Vagina (tissue), 2 donors: ENCODE measurements at regions not wholly inside any gene's neighbourhood (a gene's known extent, or its start where the extent isn't known, plus 50 kb on each side); places are given as distances from the start of the nearest gene placed in this dataset.

Source experiments
- DNase-seq, 2 donors: peaks; one replicate each; pipeline ENCODE4 v3.0.0-alpha.2; 2017; ENCODE audit errors: extremely low spot score in 2 of 2
- H3K27ac ChIP-seq: fragments of 200-600 bp; sonication (generic); one replicate; pipeline ENCODE4 v1.5.1; 2019
- H3K27me3 ChIP-seq: fragments of 200-600 bp; sonication (generic); one replicate; pipeline ENCODE4 v1.5.1; 2019
- H3K36me3 ChIP-seq, 2 donors: fragments of 200-600 bp; sonication (generic); one replicate each; pipeline ENCODE4 v1.5.1; 2017 to 2019
- H3K4me1 ChIP-seq: fragments of 200-600 bp; sonication (generic); one replicate; pipeline ENCODE4 v1.5.1; 2019
- H3K4me3 ChIP-seq, 2 donors: fragments of 200-600 bp; sonication (generic); 1 replicate in 1 of 2; 2 replicates in 1 of 2; pipeline ENCODE4 v1.5.1; 2016 to 2019
- H3K9me3 ChIP-seq: fragments of 200-600 bp; sonication (generic); one replicate; pipeline ENCODE4 v1.5.1; 2019
- CTCF ChIP-seq, 3 experiments: fragments of 450-650 bp in 2 of 3; fragments of 200-600 bp in 1 of 3; sonication (generic) in 1 of 3; IDR thresholded peaks; one replicate each; pipeline ENCODE4 v1.5.1; 2017 to 2019; ENCODE audit warnings: antibody characterized with exemption in 3 of 3, mild to moderate bottlenecking in 2 of 3, moderate library complexity in 2 of 3
- POLR2A ChIP-seq, 2 donors: fragments of 450-650 bp; IDR thresholded peaks; one replicate each; pipeline ENCODE4 v1.6.1; 2017; ENCODE audit warnings: antibody characterized with exemption in 2 of 2, mild to moderate bottlenecking in 2 of 2, moderate library complexity in 2 of 2
- POLR2AphosphoS5 ChIP-seq, 2 donors: sonication (generic); formaldehyde crosslinking; IDR thresholded peaks; one replicate each; pipeline ENCODE4 v1.9.0; 2017; ENCODE audit warnings: antibody characterized with exemption in 2 of 2, mild to moderate bottlenecking in 2 of 2, low read depth in 1 of 2; ENCODE audit not compliant: insufficient read depth in 1 of 2
- intact Hi-C: fragments of 100-400 bp; cut with DNase I; formaldehyde crosslinking; loops from one replicate; pipeline ENCODE4 v1.15.1; 2023

- intact Hi-C loops, result no loop called here
- peak; percentile 18 to 91 for DNase-seq
- H3K27ac ChIP-seq, result no peak overlapping the region
Measured at GRCh38 chr5:133713751-133714150, 101.4 kb upstream of the FSTL4 start.

GRCh38 chr5:133713209-133713608, 100.9 kb upstream of the FSTL4 start:
- H3K27me3 ChIP-seq, result no peaks in the 10 kb centered on the region
- DNase-seq, result no peak
- no peak overlapping the region for H3K4me3 ChIP-seq
- H3K27ac ChIP-seq, result no peak overlapping the region
- no peaks in the 10 kb centered on the region for H3K9me3 ChIP-seq
- peaks cover 8% of the 10 kb centered on the region for H3K4me1 ChIP-seq
- intact Hi-C loops, result no loop called here
- H3K36me3 ChIP-seq, result no peaks in the 10 kb centered on the region
- TF ChIP-seq POLR2A (IDR thresholded peaks at IDR 0.05), result no peak
- TF ChIP-seq CTCF (IDR thresholded peaks at IDR 0.05), result no peak
- no peak for TF ChIP-seq POLR2AphosphoS5 (IDR thresholded peaks at IDR 0.05; ENCODE audit: insufficient read depth in 1 of 2, low read depth in 1 of 2)

More at GRCh38 chr5:133713751-133714150, 101.4 kb upstream of the FSTL4 start:
- TF ChIP-seq POLR2AphosphoS5 (IDR thresholded peaks at IDR 0.05; ENCODE audit: insufficient read depth in 1 of 2, low read depth in 1 of 2), result no peak
- TF ChIP-seq CTCF (IDR thresholded peaks at IDR 0.05), result no peak
- TF ChIP-seq POLR2A (IDR thresholded peaks at IDR 0.05), result no peak
- Histone ChIP-seq H3K4me3 (no peak overlapping the region), H3K4me1 (peaks cover 4% of the 10 kb centered on the region), H3K9me3 (no peaks in the 10 kb centered on the region), H3K27me3 (no peaks in the 10 kb centered on the region), H3K36me3 (no peaks in the 10 kb centered on the region)

- no peak overlapping the region for H3K4me3 ChIP-seq
- H3K4me1 ChIP-seq, result peaks cover 8% of the 10 kb centered on the region
- no peaks in the 10 kb centered on the region for H3K36me3 ChIP-seq
- DNase-seq, result peak in 1 of 2 donors; percentile 88
- no peaks in the 10 kb centered on the region for H3K27me3 ChIP-seq
- no peak for TF ChIP-seq POLR2AphosphoS5 (IDR thresholded peaks at IDR 0.05; ENCODE audit: insufficient read depth in 1 of 2, low read depth in 1 of 2)
- no peak for TF ChIP-seq POLR2A (IDR thresholded peaks at IDR 0.05)
- no peak for TF ChIP-seq CTCF (IDR thresholded peaks at IDR 0.05)
- intact Hi-C loops, result no loop called here
- H3K9me3 ChIP-seq, result no peaks in the 10 kb centered on the region
- H3K27ac ChIP-seq, result no peak overlapping the region
Measured at GRCh38 chr5:133712562-133712961, 100.2 kb upstream of the FSTL4 start.

- Histone ChIP-seq H3K9me3 (no peaks in the 10 kb centered on the region), H3K36me3 (no peaks in the 10 kb centered on the region), H3K27me3 (no peaks in the 10 kb centered on the region), H3K4me1 (peaks cover 8% of the 10 kb centered on the region), H3K27ac (no peak overlapping the region), H3K4me3 (no peak overlapping the region)
- DNase-seq, result no peak
- intact Hi-C loops, result no loop called here
- TF ChIP-seq POLR2A (IDR thresholded peaks at IDR 0.05) (no peak), CTCF (IDR thresholded peaks at IDR 0.05) (no peak), POLR2AphosphoS5 (IDR thresholded peaks at IDR 0.05; ENCODE audit: insufficient read depth in 1 of 2, low read depth in 1 of 2) (no peak)
Measured at GRCh38 chr5:133709209-133709725, 96.9 kb upstream of the FSTL4 start.

- TF ChIP-seq POLR2A (IDR thresholded peaks at IDR 0.05) (no peak), CTCF (IDR thresholded peaks at IDR 0.05) (no peak), POLR2AphosphoS5 (IDR thresholded peaks at IDR 0.05; ENCODE audit: insufficient read depth in 1 of 2, low read depth in 1 of 2) (no peak)
- Histone ChIP-seq H3K27me3 (no peaks in the 10 kb centered on the region), H3K36me3 (no peaks in the 10 kb centered on the region), H3K4me1 (peaks cover 8% of the 10 kb centered on the region), H3K4me3 (no peak overlapping the region), H3K27ac (no peak overlapping the region), H3K9me3 (no peaks in the 10 kb centered on the region)
- peak in 1 of 2 donors; percentile 81 for DNase-seq
- intact Hi-C loops, result no loop called here
Measured at GRCh38 chr5:133708331-133708850, 96.0 kb upstream of the FSTL4 start.
